K562 (cell line): ENCODE measurements at regions not wholly inside any gene's neighbourhood (a gene's known extent, or its start where the extent isn't known, plus 50 kb on each side); places are given as distances from the start of the nearest gene placed in this dataset.

Source experiments
- ATAC-seq: fragments of 200-7000 bp; cut with Tn5 transposase; 3 replicates; pipeline ENCODE4 v1.9.1; 2020; ENCODE audit warnings: moderate library complexity
- BruUV-seq: library from RNA; stranded (reverse); fragments of 400-500 nt; replicated peaks from 2 replicates; lab custom pipeline; 2021; lab: Mats Ljungman, UMichigan
- CTCF ChIA-PET: fragments of 300-600 bp; formaldehyde crosslinking; extraction: SDS; loops from one replicate; lab custom pipeline; 2021; ENCODE audit warnings: low intra/inter-chr PET ratio; lab: Yijun Ruan, JAX
- POLR2A ChIA-PET: fragments of 300-600, 350-650 bp; sonication (Branson Sonifier 250); formaldehyde crosslinking; extraction: SDS; loops from one replicate; lab custom pipeline; 2021; ENCODE audit warnings: antibody characterized with exemption, inconsistent platforms; lab: Yijun Ruan, JAX
- DNase-seq, 4 experiments: peaks; one replicate each; pipeline versions ENCODE4 v3.0.0 to v3.0.0-alpha.2; 2011 to 2018; ENCODE audit warnings: low spot score in 3 of 4, mixed read lengths in 3 of 4; ENCODE audit errors: extremely low read depth in 1 of 4
- FAIRE-seq: peaks from 2 replicates; lab custom pipeline; 2011; peaks lifted over from hg19 to GRCh38; lab: Jason Lieb, UNC
- H2AFZ ChIP-seq: 2 replicates; pipeline ENCODE4 v1.6.0; 2011; ENCODE audit warnings: low read depth, low read length, control low read depth, inconsistent platforms
- H3K27ac ChIP-seq: fragments of 200-600 bp; 3 replicates; pipeline ENCODE4 v1.8.0; 2011; ENCODE audit warnings: low read depth, mild to moderate bottlenecking, control low read depth, inconsistent platforms, low read length, moderate library complexity, mixed read lengths; ENCODE audit errors: extremely low read depth
- H3K27me3 ChIP-seq, 2 experiments: fragments of 300-600 bp in 1 of 2; 2 replicates in 1 of 2; 3 replicates in 1 of 2; pipeline versions ENCODE4 v1.6.0 to v1.8.0; 2011; ENCODE audit warnings: inconsistent platforms in 2 of 2, low read length in 2 of 2, mild to moderate bottlenecking in 1 of 2, mixed read lengths in 1 of 2, moderate library complexity in 1 of 2; ENCODE audit not compliant: control insufficient read depth in 2 of 2, insufficient read depth in 2 of 2
- H3K36me3 ChIP-seq: fragments of 300-600 bp; 3 replicates; pipeline ENCODE4 v1.8.0; 2011; ENCODE audit warnings: mild to moderate bottlenecking, low read length, inconsistent platforms; ENCODE audit not compliant: control insufficient read depth, insufficient read depth
- H3K4me1 ChIP-seq, 2 experiments: fragments of 200-600 bp in 1 of 2; replicated peaks in 1 of 2; 2 replicates in 1 of 2; 3 replicates in 1 of 2; pipeline versions ENCODE4 v1.5.1 to v1.8.0; 2011; ENCODE audit warnings: inconsistent platforms in 2 of 2, low read length in 2 of 2, mild to moderate bottlenecking in 1 of 2, mixed read lengths in 1 of 2, moderate library complexity in 1 of 2; ENCODE audit not compliant: control insufficient read depth in 2 of 2, insufficient read depth in 2 of 2
- H3K4me2 ChIP-seq: 2 replicates; pipeline ENCODE4 v1.6.1; 2011; ENCODE audit warnings: low read length, control low read depth, inconsistent platforms, mixed read lengths; ENCODE audit not compliant: insufficient read depth
- H3K4me3 ChIP-seq: fragments of 200-600 bp; sonication (generic), shearing (Covaris generic); 2 replicates; pipeline ENCODE4 v1.5.1; 2016; ENCODE audit warnings: control low read depth, inconsistent platforms
- H3K79me2 ChIP-seq: fragments of 200-600 bp; 3 replicates; pipeline ENCODE4 v1.8.0; 2011; ENCODE audit warnings: low read length, inconsistent platforms; ENCODE audit not compliant: control insufficient read depth, insufficient read depth
- H3K9ac ChIP-seq, 2 experiments: 2 replicates each; pipeline versions ENCODE4 v1.6.0 to v1.6.1; 2011; ENCODE audit warnings: low read depth in 2 of 2, low read length in 2 of 2, control low read depth in 1 of 2, inconsistent platforms in 1 of 2, mild to moderate bottlenecking in 1 of 2, mixed read lengths in 1 of 2; ENCODE audit not compliant: insufficient read depth in 1 of 2
- H3K9me1 ChIP-seq: one replicate; pipeline ENCODE4 v1.6.0; 2011; ENCODE audit warnings: inconsistent platforms, mild to moderate bottlenecking, low read length, moderate library complexity; ENCODE audit not compliant: control insufficient read depth, insufficient read depth
- H3K9me3 ChIP-seq: replicated peaks from 2 replicates; pipeline ENCODE4 v1.5.1; 2011; ENCODE audit warnings: low read depth, low read length, inconsistent platforms; ENCODE audit not compliant: control insufficient read depth, insufficient read depth
- H4K20me1 ChIP-seq: replicated peaks from 2 replicates; pipeline ENCODE4 v1.6.1; 2011; ENCODE audit warnings: low read length, inconsistent platforms, mixed read lengths; ENCODE audit not compliant: control insufficient read depth, insufficient read depth
- ARNT ChIP-seq, 2 experiments: fragments of 450-650 bp; IDR thresholded peaks; 2 replicates each; pipeline ENCODE4 v1.6.1; 2016; ENCODE audit warnings: mild to moderate bottlenecking in 1 of 2
- CCNT2 ChIP-seq: IDR thresholded peaks from 2 replicates; pipeline ENCODE4 v1.6.1; 2011; ENCODE audit warnings: borderline replicate concordance, low read depth, mild to moderate bottlenecking, moderate library complexity, mixed read lengths, low read length; ENCODE audit not compliant: insufficient read length; ENCODE audit errors: extremely low read depth
- JUN ChIP-seq, 2 experiments: sonication (generic) in 1 of 2; formaldehyde crosslinking in 1 of 2; IDR thresholded peaks; 2 replicates each; pipeline versions ENCODE4 v1.6.1 to v1.8.0; 2012 to 2022; ENCODE audit warnings: borderline replicate concordance in 2 of 2, mild to moderate bottlenecking in 2 of 2, improper control_type of control experiment in 1 of 2, low read depth in 1 of 2, low read length in 1 of 2, missing genetic modification reagents in 1 of 2
- SAP30 ChIP-seq: fragments of 200-600 bp; sonication (generic); IDR thresholded peaks from 2 replicates; pipeline ENCODE4 v1.6.1; 2012; ENCODE audit warnings: borderline replicate concordance, low read depth, mild to moderate bottlenecking, moderate library complexity, low read length, control low read depth, inconsistent platforms; ENCODE audit not compliant: insufficient read depth, poor library complexity, severe bottlenecking
- ZBTB1 ChIP-seq: sonication (generic); formaldehyde crosslinking; IDR thresholded peaks from 2 replicates; pipeline ENCODE4 v1.8.1; 2023; ENCODE audit warnings: missing genetic modification reagents, low read depth, mild to moderate bottlenecking, borderline replicate concordance
- ZBTB7A ChIP-seq: IDR thresholded peaks from 2 replicates; pipeline ENCODE4 v1.6.1; 2011; ENCODE audit warnings: low read depth, mild to moderate bottlenecking, low read length, moderate library complexity, borderline replicate concordance; ENCODE audit not compliant: control insufficient read depth
- ZNF282 ChIP-seq: sonication (generic); formaldehyde crosslinking; IDR thresholded peaks from 2 replicates; pipeline ENCODE4 v1.8.1; 2023; ENCODE audit warnings: missing genetic modification reagents
- WGBS: fragments of 100-300 bp; shearing (Covaris generic); methylation state at CpG from one replicate; pipeline ENCODE4 v1.1.6; 2016; ENCODE audit warnings: low coverage, mixed read lengths; ENCODE audit not compliant: insufficient coverage; ENCODE audit errors: missing lambda C conversion rate; 5-methylcytosine and 5-hydroxymethylcytosine counted together
- in situ Hi-C: fragments of 300-500 bp; cut with MboI; formaldehyde crosslinking; loops from 4 replicates; pipeline ENCODE4 v1.15.0; 2018; ENCODE audit warnings: inconsistent platforms, mixed read lengths
- intact Hi-C: fragments of 100-400 bp; cut with micrococcal nuclease; formaldehyde crosslinking; loops from 2 replicates; pipeline ENCODE4 v1.14.2; 2022
- TF ChIP-seq, protein P1 (sequence below): sonication (generic); formaldehyde crosslinking; IDR thresholded peaks from 2 replicates; pipeline ENCODE4 v1.8.1; 2023; ENCODE audit warnings: mild to moderate bottlenecking, missing genetic modification reagents
- TF ChIP-seq, protein P2 (sequence below): fragments of 450-650 bp; IDR thresholded peaks from 2 replicates; pipeline ENCODE4 v1.6.1; 2018; ENCODE audit warnings: mild to moderate bottlenecking, low read depth; ENCODE audit not compliant: partially characterized antibody
- TF ChIP-seq, protein P3 (sequence below): fragments of 450-650 bp; IDR thresholded peaks from 2 replicates; pipeline ENCODE4 v1.6.1; 2016; ENCODE audit warnings: antibody characterized with exemption

DNA sequence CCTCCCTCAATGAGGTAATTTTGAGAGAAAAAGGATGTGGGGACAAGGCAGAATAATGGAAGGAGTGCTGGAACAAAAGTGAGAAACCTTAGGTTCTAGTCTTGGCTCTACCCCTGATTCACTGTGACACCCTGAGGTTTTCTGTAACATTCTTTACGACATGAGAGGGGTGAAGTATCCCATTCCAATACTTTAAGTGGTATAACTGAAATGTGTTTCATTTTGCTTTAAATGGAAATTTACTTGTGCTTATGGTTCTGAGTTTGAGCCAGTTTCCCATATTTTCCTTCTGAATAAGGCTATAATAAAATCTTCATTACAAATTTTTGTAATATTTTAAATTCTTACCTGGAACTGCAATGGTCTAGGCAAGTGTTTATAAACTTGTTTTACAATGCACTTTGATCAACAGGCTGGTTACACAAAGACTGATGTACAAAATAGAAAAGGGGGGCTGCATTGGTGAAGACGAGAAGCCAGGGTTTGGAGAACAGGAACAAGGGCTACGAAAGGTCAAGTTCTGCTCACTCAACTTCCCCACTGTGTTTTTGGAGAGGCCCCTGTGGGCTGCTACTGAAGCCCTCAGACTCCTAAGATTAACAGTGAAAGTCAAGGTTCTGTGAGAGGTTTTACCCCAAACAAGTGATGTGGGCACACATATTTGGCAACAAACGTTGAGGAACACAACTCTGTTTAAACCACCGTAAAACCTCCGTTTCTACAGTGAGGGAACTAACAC, 171.9 kb upstream of the ELL2 start:
- POLR2A ChIA-PET, result interaction anchor here (1.5 kb wide), 1 partner anchor 13 kb away, joined by 7 read pairs; no protein-coding TSS in a partner anchor

More for the DNA sequence above, 171.9 kb upstream of the ELL2 start:
- Histone ChIP-seq H3K27ac (no peak overlapping the region), H3K36me3 (no peaks in the 10 kb centered on the region), H3K4me2 (no peak overlapping the region), H3K4me1 (no peaks in the 10 kb centered on the region), H3K27me3 (no peaks in the 10 kb centered on the region; a peak in 1 of 5 replicates), H3K79me2 (no peaks in the 10 kb centered on the region), H3K4me3 (no peak overlapping the region), H4K20me1 (no peaks in the 10 kb centered on the region), H2AFZ (no peak overlapping the region), H3K9ac (no peak overlapping the region), H3K9me3 (no peaks in the 10 kb centered on the region), H3K9me1 (no peaks in the 10 kb centered on the region)
- no TSS peak for BruUV-seq
- no peak for TF ChIP-seq SAP30
- no peak for TF ChIP-seq CCNT2
- no peak for TF ChIP-seq ZBTB1 (CRISPR knock-in tag)
- TF ChIP-seq ZBTB7A, result no peak
- TF ChIP-seq, protein P1, sequence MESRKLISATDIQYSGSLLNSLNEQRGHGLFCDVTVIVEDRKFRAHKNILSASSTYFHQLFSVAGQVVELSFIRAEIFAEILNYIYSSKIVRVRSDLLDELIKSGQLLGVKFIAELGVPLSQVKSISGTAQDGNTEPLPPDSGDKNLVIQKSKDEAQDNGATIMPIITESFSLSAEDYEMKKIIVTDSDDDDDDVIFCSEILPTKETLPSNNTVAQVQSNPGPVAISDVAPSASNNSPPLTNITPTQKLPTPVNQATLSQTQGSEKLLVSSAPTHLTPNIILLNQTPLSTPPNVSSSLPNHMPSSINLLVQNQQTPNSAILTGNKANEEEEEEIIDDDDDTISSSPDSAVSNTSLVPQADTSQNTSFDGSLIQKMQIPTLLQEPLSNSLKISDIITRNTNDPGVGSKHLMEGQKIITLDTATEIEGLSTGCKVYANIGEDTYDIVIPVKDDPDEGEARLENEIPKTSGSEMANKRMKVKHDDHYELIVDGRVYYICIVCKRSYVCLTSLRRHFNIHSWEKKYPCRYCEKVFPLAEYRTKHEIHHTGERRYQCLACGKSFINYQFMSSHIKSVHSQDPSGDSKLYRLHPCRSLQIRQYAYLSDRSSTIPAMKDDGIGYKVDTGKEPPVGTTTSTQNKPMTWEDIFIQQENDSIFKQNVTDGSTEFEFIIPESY (CRISPR knock-in tag), result no peak
- TF ChIP-seq ZNF282 (CRISPR knock-in tag), result no peak
- TF ChIP-seq, protein P2, sequence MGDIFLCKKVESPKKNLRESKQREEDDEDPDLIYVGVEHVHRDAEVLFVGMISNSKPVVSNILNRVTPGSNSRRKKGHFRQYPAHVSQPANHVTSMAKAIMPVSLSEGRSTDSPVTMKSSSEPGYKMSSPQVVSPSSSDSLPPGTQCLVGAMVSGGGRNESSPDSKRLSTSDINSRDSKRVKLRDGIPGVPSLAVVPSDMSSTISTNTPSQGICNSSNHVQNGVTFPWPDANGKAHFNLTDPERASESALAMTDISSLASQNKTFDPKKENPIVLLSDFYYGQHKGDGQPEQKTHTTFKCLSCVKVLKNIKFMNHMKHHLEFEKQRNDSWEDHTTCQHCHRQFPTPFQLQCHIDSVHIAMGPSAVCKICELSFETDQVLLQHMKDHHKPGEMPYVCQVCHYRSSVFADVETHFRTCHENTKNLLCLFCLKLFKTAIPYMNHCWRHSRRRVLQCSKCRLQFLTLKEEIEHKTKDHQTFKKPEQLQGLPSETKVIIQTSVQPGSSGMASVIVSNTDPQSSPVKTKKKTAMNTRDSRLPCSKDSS, result no peak
- no peak for TF ChIP-seq JUN (IDR thresholded peaks at IDR 0.05; ENCODE audit: borderline replicate concordance, low read depth, low read length)
- no peak for TF ChIP-seq JUN (CRISPR knock-in tag; IDR thresholded peaks at IDR 0.05; ENCODE audit: borderline replicate concordance)
- TF ChIP-seq, protein P3, sequence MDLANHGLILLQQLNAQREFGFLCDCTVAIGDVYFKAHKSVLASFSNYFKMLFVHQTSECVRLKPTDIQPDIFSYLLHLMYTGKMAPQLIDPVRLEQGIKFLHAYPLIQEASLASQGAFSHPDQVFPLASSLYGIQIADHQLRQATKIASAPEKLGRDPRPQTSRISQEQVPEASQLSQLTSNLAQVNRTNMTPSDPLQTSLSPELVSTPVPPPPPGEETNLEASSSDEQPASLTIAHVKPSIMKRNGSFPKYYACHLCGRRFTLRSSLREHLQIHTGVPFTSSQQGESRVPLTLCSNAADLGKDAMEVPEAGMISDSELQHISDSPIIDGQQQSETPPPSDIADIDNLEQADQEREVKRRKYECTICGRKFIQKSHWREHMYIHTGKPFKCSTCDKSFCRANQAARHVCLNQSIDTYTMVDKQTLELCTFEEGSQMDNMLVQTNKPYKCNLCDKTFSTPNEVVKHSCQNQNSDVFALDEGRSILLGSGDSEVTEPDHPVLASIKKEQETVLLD, result no peak
- no peak for TF ChIP-seq ARNT (IDR thresholded peaks at IDR 0.05)
- DNase-seq, result no peak
- ATAC-seq, result no peak
- FAIRE-seq, result no peak
- intact Hi-C loops (no loop called here), in situ Hi-C loops (no loop called here)
- CTCF ChIA-PET, result no interaction called here
- WGBS, result 3% methylated on average over 6 of the region's 6 CpGs
